G401.6 (cell line): ENCODE measurements at regions not wholly inside any gene's neighbourhood (a gene's known extent, or its start where the extent isn't known, plus 50 kb on each side); places are given as distances from the start of the nearest gene placed in this dataset.
A peak's percentile ranks its signal among the peaks of the same experiment; 100 is the strongest.
"Not testable (repeated sequence)": the region's sequence is repeated elsewhere in the genome, so short reads cannot be mapped to it uniquely, and the experiment has no call there.

Experiments
- FAIRE-seq: peaks from 2 replicates; lab custom pipeline; 2012; peaks lifted over from hg19 to GRCh38; lab: Jason Lieb, UNC

DNA sequence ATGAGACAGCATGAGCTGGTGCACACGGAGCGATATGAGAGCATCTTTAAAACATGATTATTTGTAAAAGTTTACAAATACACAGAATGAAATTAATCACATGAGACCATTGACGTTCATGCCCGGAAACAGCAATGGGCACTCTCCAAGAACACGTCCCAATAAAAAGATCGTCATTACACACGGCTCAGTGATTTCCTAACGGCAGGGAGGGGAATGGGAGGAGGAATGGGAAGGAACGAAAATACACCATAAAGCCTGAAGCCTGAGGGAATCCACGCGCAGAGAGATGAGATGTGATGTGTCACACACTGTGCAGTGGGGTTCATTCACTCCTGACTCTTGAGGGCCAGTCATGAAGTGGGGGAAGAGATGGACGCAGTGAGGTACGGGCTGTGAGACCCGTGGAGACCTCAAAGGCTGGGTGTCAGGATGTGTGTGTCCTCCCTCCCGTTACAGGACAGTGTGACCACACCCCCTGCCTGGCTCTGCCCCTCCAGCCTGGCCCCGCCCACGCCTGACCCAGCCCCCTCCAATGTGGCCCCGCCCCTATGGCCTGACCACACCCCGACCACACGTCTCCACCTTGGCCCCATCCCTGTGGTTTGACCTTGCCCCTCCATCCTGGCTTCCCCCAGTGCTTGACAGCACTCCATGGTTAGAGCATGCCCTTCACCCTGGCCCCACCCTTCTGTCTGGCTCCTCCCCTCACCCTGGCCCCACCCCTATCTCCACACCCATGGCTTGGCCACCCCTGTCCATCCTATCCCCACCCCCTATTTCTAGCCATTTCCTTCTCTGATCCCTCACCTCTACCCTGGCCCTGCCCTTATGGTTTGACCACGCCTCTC lies 270.5 kb upstream of the SFSWAP start:
- not testable (repeated sequence) for FAIRE-seq

DNA sequence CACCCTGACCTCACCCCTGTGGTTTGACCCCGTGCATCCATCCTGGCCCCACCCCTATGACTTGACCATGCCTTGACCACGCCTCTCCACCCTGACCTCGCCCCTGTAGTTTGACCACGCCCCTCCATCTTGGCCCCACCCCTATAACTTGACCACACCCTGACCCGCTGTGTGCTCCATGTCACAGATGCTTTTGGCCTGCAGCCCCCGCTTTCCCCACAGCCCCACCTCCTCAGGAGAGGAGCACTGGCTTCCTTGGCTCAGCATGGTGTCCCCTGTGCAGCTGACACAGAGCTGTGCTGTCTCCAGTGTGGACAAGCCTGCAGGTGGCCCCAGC lies 269.9 kb upstream of the SFSWAP start:
- FAIRE-seq, result no peak

DNA sequence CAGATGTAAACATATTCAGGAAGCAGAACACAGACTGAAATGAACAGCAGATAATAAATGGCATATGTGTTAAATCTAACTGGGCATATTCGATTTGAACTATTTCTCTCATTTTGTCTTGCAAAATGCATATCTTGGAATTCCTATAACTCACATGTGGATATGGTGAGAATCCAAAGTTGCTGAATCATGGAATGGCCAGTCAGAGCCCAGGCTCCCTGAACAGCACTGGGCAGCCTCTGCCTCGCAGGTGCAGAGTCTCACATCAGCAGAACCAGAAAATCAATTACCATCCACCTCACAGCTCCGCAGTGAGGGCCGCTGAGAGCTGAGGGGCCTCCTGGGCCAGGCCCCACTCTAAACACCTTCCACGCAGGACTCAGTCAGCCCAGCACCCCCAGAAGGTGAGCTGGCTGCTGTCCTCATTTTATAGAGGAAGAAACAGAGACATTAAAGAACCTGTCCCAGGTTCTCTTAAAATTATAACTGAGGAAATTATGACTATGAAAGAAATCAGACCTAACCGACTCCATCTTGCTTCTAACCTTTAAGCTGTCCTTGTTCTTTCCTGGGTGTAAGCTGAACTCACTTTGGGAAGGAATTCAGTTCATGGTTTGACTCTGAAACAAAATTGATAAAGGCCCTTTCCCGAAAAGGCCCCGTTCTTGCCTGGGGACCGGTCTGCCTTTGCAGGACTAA lies 269.1 kb upstream of the SFSWAP start:
- no peak for FAIRE-seq

DNA sequence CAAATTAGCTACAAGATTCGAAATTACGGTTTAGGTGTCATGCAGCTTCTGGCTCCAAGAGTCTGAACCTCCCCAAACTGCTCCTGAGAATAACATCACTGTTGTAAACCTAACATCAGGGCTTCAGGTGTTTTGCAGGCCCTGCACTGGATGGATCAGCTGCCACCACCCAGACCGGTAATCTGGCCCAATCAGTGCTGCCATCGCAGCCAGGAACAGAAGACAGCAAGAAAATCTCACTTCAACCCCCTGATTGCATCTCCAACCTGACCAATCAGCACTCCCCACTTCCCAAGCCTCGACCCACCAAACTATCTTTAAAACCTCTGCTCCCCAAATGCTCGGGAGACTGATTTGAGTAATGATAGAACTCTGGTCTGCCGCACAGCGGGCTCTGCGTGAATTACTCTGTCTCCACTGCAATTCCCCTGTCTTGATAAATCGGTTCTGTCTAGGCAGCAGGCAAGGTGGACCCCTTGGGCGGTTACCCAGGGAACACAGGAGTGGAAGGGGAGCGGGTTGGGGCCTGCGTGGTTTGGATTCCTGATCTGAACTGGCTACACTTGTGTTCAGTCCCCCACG lies 268.5 kb upstream of the SFSWAP start:
- FAIRE-seq, result no peak

DNA sequence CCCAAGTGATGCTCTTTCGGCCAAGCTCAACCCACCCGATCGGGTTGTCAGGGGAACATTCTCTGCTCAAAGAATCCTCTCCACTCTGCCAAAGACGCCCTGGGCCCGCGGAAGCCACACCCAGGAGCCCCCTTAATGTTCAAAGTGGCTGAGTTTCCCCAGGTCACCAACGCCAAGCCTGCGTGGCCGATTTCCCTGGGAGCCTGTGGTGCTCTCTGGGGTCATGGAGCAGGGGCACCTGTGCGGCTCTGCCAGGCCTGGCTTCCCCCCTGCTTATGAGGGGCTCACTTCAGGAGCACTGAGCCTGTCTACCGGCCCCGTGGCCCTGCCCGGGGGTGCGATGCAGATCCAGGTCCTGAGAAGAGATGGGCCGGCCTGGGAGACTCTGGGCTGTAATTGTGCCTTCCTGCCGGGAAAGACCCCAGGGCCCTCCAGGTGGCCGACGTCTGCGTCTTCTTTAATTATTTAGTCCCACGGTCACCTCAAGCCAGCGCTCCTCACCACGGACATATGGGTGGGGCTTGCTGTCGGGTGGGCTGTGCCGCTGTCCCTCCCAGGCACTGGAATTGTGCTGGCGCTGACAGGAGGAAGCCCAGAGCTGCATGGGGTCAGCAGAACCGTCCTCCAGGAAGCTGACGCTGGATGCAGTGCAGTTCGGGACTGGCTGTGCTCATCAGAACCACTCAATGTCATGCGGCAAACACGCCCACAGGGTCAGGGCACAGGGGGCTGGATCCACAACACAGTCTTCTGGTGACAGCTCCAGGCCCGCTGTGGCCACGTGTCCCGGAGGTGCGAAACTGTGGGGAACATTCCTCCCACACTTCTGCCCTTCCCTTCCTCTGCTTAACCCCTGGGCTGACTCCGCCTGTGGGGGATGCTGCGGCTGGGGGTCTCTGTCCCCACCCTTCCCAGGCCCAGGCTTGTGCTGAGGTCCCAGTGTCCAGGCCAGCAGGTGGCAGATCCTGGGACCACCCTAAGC lies 267.6 kb upstream of the SFSWAP start:
- no peak for FAIRE-seq

DNA sequence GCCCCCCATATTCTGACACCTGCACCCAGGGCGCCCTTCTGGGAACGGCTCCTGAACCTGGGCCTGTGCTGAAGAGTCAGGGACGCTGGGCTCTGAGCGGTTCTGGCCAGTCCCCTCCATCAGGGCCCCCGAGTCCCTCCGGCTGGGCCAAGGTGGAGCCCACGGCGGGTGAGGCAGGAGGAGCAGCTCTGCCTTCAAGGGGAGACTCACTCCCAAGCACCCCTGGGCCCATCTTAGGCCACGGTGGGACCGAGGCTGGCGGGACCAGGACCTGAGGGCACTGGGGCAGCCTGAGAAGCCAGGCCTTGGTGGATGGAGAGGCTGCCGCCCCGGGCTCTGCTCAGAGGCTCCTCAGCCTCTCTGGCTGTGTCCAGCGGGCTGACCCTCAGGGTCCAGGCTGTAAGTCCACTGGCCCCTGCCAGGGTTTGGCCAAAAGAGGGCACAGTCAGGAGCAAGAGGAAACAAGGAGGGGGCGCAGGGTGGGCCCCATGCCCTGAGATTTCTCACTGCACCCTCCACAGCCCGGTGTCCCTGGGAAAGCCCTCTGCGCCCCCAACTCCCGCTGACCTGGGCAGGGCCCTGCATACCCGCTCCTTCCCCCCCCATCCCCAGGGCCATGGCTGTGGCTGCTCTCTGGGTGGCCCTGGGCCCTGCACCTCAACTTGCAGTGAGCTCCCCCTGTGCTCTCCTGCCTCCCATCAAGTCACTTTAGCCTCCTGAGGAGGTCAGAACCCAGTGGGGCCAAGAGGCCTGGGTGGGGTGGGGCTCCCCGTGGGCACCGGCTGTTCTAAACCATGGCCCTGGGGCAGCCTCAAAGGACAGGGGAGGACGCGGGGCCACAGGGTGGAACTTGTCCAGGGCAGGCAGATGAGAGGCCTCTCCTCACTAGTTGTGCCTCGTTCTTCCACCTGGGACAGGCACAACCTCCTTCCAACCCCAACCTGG lies 266.4 kb upstream of the SFSWAP start:
- FAIRE-seq, result no peak

DNA sequence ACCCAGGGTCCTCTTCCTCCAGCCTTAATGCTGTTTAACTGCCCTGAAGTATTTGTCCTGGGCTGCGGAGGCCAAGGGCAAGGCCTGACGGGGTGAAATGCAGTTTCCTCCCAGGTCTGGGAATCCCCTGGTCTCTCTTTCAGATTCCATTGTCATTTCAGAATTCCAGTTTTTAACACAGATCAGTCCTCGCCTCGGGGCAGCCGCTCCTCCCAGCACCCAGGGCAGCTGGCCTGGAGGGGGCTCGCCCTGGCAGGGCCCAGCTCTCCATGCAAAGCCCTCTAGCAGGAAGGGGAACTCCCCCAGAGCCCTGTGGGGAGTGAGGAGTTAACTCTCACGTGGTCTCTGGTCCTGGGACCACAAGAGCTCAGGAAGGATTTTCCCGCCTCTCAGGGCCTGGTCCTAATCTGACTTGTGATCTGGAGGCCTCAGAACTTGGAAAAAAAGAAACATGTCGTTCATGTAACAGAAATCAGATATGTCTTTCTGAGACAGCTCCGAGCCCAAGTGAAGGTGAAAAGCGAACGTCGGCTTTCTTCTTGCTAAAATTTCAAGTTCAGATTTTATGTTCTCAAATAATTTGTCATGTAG lies 265.6 kb upstream of the SFSWAP start:
- FAIRE-seq, result no peak

DNA sequence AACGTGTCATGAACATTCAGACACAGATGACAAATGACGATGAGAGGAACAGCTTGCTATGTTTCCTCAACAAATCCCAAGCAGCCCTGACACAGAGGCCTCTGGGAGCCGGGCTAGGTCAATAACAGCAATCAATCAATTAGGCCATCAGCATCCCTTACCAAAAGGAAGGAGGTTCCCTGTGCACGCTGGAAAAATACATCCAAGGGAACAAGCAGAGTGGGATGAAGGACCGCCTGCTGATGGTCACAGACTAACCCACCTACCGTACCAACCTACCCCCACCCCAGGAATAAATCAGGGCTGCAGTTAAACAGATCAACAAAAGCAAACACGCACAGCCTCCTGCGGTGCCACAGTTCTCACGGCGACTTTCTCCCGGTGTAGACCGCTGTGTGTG lies 265.1 kb upstream of the SFSWAP start:
- FAIRE-seq, result no peak

DNA sequence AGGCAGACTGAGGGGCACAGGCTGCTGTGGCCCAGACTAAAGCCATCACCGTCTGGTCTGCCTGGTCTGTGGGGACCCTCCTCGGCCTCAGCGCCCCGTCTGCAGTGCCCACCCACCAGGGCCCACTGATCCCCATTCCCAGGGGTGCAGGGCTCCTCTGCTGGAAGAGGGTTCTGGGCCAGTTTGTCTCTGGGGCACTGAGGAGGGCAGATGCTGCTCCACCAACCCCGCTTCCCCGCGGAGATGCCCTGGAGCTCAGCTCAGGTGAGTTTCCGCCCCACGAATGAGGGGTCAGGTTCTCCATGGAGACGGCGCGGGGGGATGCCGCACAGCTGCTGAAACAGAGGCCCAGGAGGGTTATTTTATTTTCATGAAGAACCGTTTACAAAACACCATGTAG lies 263.3 kb upstream of the SFSWAP start:
- FAIRE-seq, result not testable (repeated sequence)

DNA sequence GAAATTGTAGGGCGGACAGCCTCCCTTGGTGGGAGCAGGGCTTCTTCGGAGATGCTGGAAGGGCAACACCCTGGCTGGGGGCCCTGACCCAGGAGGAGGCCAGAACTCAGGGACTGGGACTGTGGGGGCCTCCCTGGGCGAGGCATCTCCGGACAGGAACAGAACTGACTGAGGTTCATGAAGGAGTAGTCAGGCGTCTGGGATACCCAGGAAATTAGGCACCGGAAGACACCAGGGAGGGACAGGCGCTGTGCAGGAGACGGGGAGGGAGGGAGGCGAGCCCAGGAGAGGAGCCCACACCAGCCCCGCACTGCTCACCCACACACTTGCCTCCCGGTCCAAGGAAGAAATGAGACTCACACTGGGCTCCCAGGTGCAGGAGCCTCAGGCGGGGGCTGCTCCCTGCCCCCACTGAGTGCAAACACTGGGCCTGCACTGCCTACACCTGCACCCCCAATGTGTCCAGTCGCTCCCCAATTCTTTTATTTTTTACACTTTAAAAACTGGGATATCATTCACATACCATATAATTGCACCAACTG lies 262.6 kb upstream of the SFSWAP start:
- no peak for FAIRE-seq

DNA sequence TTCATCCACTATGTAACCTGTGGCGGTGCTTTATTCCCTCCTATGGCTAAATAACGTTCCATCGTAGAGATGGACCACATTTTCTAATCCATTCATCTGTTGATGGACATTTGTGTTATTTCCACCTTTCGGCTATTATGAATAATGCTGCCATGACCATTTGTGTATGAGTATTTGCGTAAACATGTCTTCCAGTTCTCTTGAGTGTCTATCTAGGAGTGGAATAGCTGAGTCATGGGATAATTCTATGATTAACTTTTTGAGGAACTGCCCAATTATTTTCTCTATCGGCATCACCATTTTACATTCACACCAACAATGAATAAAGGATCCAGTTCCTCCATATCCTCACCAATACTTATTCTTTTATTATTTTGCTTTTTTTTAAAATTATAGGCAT lies 261.9 kb upstream of the SFSWAP start:
- FAIRE-seq, result no peak

DNA sequence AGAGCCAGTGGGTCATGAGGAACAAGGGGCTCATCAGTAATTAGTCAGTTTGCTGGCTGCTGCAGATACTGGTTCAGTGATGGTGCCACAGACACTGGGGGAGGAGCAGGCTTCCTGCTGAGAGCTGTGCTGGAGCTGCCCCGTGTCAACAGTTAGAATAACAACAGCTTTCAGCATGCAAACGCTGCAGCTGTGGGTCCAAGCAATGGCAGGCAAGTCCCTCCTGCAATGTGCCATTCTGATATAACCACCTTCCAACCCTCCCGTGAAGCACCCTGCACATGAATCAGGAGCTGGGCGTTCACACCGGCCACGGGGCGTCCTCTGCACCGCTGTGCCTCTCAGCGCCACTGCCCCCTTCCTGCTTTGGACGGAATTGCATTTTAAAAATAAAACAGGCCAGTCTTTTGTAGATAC lies 258.4 kb upstream of the SFSWAP start:
- FAIRE-seq, result no peak

DNA sequence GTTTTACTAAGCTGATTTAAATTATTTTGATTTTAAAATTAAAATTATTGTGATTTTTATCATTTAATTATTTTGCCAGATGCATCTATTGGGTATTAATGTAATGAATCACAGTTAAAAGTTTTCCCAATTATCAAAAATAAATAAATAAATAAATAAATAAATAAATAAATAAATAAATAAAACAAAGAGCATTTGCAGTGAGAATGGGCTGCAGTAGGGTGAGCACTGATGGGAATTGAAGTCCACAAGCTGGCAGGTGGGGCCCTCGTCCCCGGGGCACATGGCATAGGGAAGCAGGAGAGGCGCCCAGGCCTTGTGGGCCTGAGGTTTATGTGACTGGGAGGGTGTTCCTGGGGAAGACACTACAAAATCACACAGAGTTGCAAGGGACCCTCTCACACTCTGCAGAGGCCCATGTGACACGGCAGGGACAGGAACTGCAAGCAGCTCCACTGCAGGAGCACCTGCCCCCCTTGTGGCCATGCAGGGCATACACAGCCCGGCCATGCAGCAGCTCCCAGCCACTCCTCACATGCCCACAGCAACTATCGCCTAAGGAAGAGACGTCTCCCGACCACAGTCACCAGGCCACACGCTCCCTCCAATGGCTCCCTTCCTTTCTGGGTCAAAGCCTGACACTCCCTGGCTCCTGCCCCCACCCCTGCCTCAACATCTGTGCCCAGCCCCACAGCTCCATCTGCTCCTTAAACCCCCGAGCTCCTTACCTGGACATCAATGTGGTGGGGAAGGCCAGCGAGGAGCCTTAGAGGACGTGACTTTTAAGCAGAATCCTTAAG lies 256.3 kb upstream of the SFSWAP start:
- FAIRE-seq, result peak; percentile 62

DNA sequence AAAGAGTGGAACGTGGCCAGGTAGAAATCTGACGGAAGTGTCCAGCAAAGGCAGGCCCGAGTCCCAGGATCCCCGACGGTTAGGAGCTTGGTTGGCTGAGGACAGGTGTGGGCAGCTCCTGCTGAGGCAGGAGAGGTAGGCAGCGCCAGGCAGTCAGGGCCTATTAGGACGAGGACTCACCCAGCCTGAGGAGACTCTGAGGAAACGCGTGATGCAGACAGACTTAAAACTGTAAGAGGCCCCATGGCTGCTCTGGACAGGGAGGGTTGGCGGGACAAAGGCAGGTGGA lies 255.7 kb upstream of the SFSWAP start:
- no peak for FAIRE-seq

DNA sequence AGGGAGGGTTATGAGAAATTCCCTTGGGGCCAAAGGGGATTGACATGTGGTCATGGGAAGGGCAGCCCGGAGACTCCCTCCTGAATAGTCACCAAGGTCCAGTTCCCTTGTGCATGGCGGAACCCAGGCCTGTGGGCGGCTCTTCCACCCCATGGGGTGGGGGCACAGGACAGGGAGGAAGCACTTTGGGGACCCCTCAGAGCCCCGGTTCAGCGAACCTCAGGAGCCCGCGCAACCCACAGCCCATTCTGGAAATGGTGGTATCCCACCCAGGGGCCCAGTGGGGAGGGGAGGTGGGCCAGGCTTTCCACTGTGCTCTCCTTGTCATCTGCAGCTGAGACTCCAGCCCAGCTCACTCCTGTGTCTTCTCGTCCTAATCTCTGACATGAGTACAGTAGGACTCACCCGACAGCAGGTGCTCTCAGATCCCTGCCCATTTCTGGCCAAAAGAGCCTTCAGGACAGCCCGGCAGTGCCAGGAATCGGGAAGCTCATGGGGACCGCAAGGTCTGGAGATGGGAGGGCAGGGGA lies 255.2 kb upstream of the SFSWAP start:
- no peak for FAIRE-seq

DNA sequence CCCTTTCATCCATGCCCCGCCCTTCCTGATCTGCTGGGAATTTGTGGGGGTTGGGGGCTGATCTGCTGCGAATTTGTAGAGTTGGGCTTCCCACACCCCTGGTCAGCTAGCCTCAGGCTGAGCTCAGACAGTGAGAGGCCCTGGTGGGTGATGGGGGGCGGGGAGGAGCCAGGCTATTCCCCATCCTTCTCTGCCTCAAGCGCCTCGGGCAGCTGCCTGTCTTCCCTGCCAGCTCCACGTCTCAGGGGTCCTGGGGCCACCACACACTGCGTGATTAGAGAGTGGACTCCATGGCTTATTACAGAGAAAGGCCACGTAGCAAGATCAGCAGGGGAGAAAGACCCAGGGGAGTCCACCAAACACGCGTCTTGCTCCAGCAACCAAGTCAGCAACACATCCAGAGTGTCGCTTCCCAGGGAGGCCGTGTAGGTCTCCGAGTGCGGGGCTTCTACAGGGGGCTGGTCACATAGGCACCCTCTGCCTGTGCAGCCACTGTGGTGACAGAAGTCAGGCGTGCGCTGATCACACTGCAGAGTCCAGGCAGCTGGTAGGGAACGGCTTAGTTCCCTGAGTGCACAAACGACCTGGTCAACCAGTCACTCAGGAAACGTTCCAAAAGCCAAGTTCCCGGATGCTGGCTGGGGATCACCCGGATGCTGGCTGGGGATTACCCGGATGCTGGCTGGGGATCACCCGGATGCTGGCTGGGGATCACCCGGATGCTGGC lies 254.4 kb upstream of the SFSWAP start:
- FAIRE-seq, result no peak

DNA sequence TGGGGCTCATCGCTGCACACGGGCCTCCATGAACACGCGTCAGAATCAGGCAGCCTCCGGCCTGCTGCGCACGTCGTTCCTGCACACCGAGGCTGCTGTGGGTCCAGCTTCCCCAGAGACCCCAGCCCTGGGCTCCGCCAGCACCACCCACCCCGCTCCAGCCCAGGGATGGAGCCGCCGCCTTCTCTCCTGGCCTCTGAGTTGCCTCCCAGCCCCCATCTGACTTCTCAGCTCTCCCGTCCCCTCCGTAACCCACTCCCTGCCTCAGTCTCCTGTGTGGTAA lies 253.9 kb upstream of the SFSWAP start:
- no peak for FAIRE-seq

DNA sequence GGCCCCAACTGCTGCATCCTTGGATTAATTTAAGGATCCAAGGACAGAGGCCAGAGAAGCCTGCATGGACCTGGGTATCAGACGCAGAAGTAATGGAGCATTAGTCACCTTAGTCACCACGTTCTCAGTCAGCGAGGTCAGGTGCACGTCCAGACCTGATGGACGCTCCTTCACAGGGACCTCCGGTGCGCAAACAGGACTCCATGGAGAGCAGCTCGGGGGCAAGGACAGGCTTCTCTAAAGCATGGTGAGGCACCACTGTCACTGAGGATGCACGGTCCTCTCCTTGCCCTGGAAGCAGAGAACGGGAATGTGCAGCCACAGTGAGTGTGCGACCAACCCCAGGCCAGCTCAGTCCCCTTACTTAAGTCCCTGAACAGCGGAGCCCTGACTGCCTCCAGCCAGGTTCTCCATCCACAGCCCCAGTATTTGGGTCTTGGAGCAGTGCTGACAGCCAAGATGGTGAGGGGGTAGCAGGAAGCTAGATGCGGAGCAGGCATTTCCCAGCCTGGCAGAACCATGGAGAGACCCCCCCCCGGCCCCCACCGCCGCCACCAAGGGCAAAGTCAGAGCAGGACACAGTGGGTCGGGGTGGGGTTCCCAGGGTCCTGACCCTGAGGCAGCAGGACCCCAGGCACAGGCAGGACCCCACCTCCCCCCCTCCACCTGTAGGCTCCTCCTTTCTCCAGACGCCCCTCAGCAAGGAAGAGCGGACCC lies 253.4 kb upstream of the SFSWAP start:
- FAIRE-seq, result no peak

DNA sequence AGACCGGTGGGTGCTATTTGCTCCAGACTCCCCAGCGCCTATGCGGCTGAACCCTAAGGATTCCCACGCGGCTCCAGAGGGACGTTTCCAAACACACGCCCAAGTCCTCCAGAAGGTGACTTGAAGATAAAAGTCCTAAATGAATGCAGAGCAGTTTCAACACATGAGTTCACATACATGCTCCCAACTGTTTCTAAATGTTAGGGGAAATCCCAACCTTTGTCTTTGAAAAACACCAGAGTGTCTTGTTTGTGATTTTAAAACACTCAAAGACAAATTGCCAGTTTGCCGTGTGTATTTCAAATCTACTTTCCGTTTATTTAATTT lies 252.9 kb upstream of the SFSWAP start:
- FAIRE-seq, result no peak
